GM13977 (cell line): ENCODE measurements at regions not wholly inside any gene's neighbourhood (a gene's known extent, or its start where the extent isn't known, plus 50 kb on each side); places are given as distances from the start of the nearest gene placed in this dataset.

Experiments used
- DNase-seq: peaks from one replicate; pipeline ENCODE4 v3.0.0; 2012; ENCODE audit warnings: low spot score
- in situ Hi-C: fragments of 300-500 bp; cut with MboI; formaldehyde crosslinking; loops from one replicate; pipeline ENCODE4 v1.12.0; 2022; ENCODE audit warnings: low sequenced_read_pairs, low pct_unique_long_range_greater_than_20kb, mixed read lengths, inconsistent platforms; ENCODE audit not compliant: unreplicated experiment
- TF ChIP-seq, protein P1 (sequence below): IDR thresholded peaks from 2 replicates; pipeline ENCODE4 v1.5.1; 2012; ENCODE audit warnings: mild to moderate bottlenecking, control low read depth; ENCODE audit not compliant: insufficient read depth; ENCODE audit errors: extremely low read depth, missing control alignments

GRCh38 chr5:21684992-21685391 is 1168.2 kb downstream of the CDH12 start:
- no peak for DNase-seq
- TF ChIP-seq, protein P1, sequence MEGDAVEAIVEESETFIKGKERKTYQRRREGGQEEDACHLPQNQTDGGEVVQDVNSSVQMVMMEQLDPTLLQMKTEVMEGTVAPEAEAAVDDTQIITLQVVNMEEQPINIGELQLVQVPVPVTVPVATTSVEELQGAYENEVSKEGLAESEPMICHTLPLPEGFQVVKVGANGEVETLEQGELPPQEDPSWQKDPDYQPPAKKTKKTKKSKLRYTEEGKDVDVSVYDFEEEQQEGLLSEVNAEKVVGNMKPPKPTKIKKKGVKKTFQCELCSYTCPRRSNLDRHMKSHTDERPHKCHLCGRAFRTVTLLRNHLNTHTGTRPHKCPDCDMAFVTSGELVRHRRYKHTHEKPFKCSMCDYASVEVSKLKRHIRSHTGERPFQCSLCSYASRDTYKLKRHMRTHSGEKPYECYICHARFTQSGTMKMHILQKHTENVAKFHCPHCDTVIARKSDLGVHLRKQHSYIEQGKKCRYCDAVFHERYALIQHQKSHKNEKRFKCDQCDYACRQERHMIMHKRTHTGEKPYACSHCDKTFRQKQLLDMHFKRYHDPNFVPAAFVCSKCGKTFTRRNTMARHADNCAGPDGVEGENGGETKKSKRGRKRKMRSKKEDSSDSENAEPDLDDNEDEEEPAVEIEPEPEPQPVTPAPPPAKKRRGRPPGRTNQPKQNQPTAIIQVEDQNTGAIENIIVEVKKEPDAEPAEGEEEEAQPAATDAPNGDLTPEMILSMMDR: no peak
- in situ Hi-C loops: no loop called here

DNA sequence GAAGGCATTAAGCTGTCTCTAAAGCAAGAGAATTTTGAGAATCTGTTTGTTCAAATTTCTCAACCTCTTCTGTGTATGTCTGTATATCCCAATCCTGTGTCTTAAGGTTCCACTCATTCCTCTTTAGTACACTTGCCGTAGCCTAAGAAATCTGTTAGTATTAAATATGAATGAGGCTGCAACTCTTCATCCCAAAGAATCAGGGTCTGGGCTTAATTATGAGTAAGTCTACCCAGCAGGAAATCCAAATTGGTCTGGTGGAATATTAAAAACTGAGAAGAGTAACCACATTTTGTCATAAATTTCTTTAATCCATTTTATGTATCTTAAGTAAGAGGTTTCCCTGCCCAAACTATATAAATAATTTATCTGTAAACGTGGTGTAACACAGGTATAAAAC is 1171.2 kb downstream of the CDH12 start:
- in situ Hi-C loops: no loop called here
- no peak for DNase-seq
- TF ChIP-seq, protein P1: no peak

- TF ChIP-seq, protein P1: no peak
- in situ Hi-C loops: no loop called here
- DNase-seq: no peak
Observed at GRCh38 chr5:21680641-21681040, 1172.5 kb downstream of the CDH12 start.

DNA sequence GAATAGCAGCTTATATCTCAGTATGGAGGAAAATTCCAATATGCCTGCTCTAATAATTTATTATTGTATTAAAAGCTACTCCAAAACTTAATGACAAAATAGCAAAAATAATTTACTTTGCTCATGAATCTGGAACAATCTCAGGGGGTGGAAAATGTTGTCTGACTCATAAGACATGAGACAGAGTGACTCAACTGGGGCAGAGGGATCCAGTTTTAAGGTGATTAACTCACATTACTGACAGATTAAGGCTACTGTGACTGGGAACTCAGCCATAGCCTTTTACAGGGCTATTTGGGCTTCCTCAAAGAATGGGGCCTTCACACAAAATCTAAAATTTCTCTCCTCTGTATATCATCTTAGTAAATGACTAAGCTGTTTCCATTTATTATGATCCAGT is 1172.9 kb downstream of the CDH12 start:
- in situ Hi-C loops: no loop called here
- TF ChIP-seq, protein P1: no peak
- DNase-seq: no peak

DNA sequence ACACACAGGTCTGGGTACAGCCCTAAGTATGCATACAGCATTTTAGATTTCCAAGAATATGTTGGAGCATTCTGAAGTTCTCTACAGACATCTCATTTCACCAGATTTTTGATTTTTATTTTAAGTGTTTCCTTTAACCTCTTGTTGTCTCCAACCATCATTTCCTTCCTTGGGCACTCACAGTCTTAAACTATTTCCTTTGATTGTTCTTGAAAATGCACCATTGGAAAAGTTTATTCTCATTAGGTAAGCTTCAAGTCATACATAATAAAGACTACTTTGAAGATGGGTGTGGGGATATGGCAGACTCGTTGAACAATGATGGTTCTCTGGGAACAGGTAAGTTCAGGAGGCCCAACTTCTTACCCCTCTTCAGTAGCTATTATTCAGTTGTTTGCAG is 1174.6 kb downstream of the CDH12 start:
- TF ChIP-seq, protein P1: no peak
- in situ Hi-C loops: no loop called here
- no peak for DNase-seq

DNA sequence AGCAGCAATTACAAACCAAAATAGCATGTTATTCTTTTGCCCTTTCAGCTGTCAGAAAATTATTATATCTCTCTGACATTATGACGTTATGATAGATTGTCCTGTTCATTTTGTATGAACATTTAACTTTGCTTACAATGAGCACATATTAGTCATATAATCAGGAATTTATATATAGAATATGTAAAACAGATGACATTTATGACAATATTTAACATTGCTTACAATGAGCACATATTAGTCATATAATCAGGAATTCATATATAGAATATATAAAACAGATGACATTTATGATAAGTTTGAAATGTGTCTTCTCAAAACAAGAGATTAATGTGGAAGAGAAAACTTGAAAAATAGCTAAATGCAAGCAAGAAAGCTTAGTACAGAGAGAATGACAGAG is 1180.2 kb downstream of the CDH12 start:
- in situ Hi-C loops: no loop called here
- DNase-seq: no peak
- TF ChIP-seq, protein P1: no peak

DNA sequence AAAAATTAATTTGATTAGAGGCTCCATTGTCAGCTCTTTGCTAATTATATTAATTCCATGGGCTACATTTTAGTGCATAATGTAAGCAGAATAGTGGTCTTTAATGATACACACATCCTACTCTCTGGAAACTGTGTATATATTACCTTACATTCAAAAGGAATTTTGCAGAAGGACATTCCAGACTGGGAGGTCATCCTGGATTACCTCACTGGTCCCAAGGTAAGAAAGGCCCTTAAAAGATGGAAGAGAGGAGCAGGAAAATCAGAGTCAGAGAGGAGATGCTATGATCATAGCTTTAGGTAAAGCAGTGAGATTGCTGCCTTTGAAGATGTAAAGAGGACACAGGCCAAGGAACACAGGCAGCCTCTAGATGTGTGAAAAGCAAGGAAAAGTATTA is 1180.8 kb downstream of the CDH12 start:
- no peak for DNase-seq
- in situ Hi-C loops: no loop called here
- TF ChIP-seq, protein P1: no peak
